Left ventricle myocardium superior (tissue), 1 donor: ENCODE measurements at regions not wholly inside any gene's neighbourhood (a gene's known extent, or its start where the extent isn't known, plus 50 kb on each side); places are given as distances from the start of the nearest gene placed in this dataset.
A peak's percentile ranks its signal among the peaks of the same experiment; 100 is the strongest.
"Not testable (repeated sequence)": the region's sequence is repeated elsewhere in the genome, so short reads cannot be mapped to it uniquely, and the experiment has no call there.

ENCODE experiments used
- ATAC-seq: fragments of 200-7000 bp; cut with Tn5 transposase; one replicate; pipeline ENCODE4 v1.9.1; 2020; ENCODE audit warnings: mild to moderate bottlenecking, moderate library complexity
- DNase-seq: peaks from one replicate; pipeline ENCODE4 v3.0.0-alpha.2; 2020
- intact Hi-C: fragments of 100-400 bp; cut with micrococcal nuclease; formaldehyde crosslinking; loops from one replicate; pipeline ENCODE4 v1.11.0; 2022
- donor health status: DM: no; HTN: yes; CAD: no; lungs with severe emphysema.

- no peak for DNase-seq
- intact Hi-C loops = no loop called here
These were observed 105.1 kb downstream of the MEX3B start for GRCh38 chr15:81940467-81941451.

GRCh38 chr15:81939604-81940440 lies 106.0 kb downstream of the MEX3B start:
- DNase-seq = no peak
- ATAC-seq = no peak
- intact Hi-C loops = no loop called here

More at GRCh38 chr15:81940467-81941451, 105.1 kb downstream of the MEX3B start:
- no peak for ATAC-seq

GRCh38 chr15:81937189-81937588 lies 108.6 kb downstream of the MEX3B start:
- intact Hi-C loops = no loop called here
- ATAC-seq = no peak

GRCh38 chr15:81930582-81931369 lies 115.0 kb downstream of the MEX3B start:
- intact Hi-C loops = no loop called here
- no peak for ATAC-seq

More at GRCh38 chr15:81937189-81937588, 108.6 kb downstream of the MEX3B start:
- DNase-seq = no peak

GRCh38 chr15:81929557-81929956 lies 116.3 kb downstream of the MEX3B start:
- ATAC-seq (no peak), DNase-seq (no peak)
- intact Hi-C loops = no loop called here

More at GRCh38 chr15:81930582-81931369, 115.0 kb downstream of the MEX3B start:
- DNase-seq = no peak

- intact Hi-C loops = no loop called here
- no peak for ATAC-seq
- DNase-seq = no peak
These were observed 118.8 kb downstream of the MEX3B start for GRCh38 chr15:81926981-81927380.

GRCh38 chr15:81924729-81925128 lies 121.1 kb downstream of the MEX3B start:
- intact Hi-C loops = no loop called here
- peak; percentile 83 for ATAC-seq
- DNase-seq = no peak

GRCh38 chr15:81923561-81924350 lies 122.1 kb downstream of the MEX3B start:
- peak; percentile 97 for ATAC-seq
- DNase-seq = no peak
- intact Hi-C loops = no loop called here

- intact Hi-C loops = no loop called here
- DNase-seq (no peak), ATAC-seq (no peak)
These were observed 123.7 kb downstream of the MEX3B start for GRCh38 chr15:81922143-81922542.

- ATAC-seq (no peak), DNase-seq (no peak)
- intact Hi-C loops = no loop called here
These were observed 124.7 kb downstream of the MEX3B start for GRCh38 chr15:81921163-81921562.

GRCh38 chr15:81918767-81919166 lies 127.1 kb downstream of the MEX3B start:
- ATAC-seq, DNase-seq, intact Hi-C loops: not testable (repeated sequence)

- no peak for ATAC-seq
- intact Hi-C loops = no loop called here
- no peak for DNase-seq
These were observed 129.4 kb downstream of the MEX3B start for GRCh38 chr15:81916451-81916850.

GRCh38 chr15:81915990-81916389 lies 129.8 kb downstream of the MEX3B start:
- ATAC-seq (no peak), DNase-seq (no peak)
- intact Hi-C loops = no loop called here

- DNase-seq = peak; percentile 74
- intact Hi-C loops = no loop called here
- peak; percentile 91 for ATAC-seq
These were observed 131.0 kb downstream of the MEX3B start for GRCh38 chr15:81914734-81915256.

GRCh38 chr15:81914333-81914732 lies 131.5 kb downstream of the MEX3B start:
- DNase-seq (peak; percentile 26), ATAC-seq (peak; percentile 18)
- intact Hi-C loops = no loop called here

GRCh38 chr15:81911022-81911971 lies 134.5 kb downstream of the MEX3B start:
- intact Hi-C loops = no loop called here
- ATAC-seq (peak; percentile 65), DNase-seq (peak; percentile 38)
